ENCODE measurements at regions not wholly inside any gene's neighbourhood (a gene's known extent, or its start where the extent isn't known, plus 50 kb on each side); places are given as distances from the start of the nearest gene placed in this dataset.

GRCh38 chr1:185489406-185489805 lies 172.4 kb upstream of the IVNS1ABP start:
- TF ChIP-seq CTCF (conservative IDR thresholded peaks at IDR 0.05) (no peak), ZFX (IDR thresholded peaks at IDR 0.05) (no peak)

All from C4-2B (cell line).